Stimulated activated naive B cell treated with anti-CD40 and anti-IgM and Interleukin-4, amounts not matched to agents 10 μg/mL and 1 μg/mL and 100 μg/mL, for 72 hours (primary cell): ENCODE measurements at regions not wholly inside any gene's neighbourhood (a gene's known extent, or its start where the extent isn't known, plus 50 kb on each side); places are given as distances from the start of the nearest gene placed in this dataset.

Experiments
- ATAC-seq, 2 donors: fragments of 150-1000 bp; cut with Tn5 transposase; replicated peaks; 2 replicates each; pipeline ENCODE4 v1.10.0; 2021; ENCODE audit warnings: moderate library complexity in 1 of 2
- DNase-seq: peaks from one replicate; pipeline ENCODE4 v3.0.0; 2021
- H3K27ac Mint-ChIP-seq: one replicate; pipeline ENCODE4 v1.8.0; 2022; ENCODE audit warnings: mild to moderate bottlenecking, mixed read lengths
- H3K27me3 Mint-ChIP-seq, 2 donors: one replicate each; pipeline ENCODE4 v1.8.0; 2022; ENCODE audit warnings: mixed read lengths in 2 of 2
- H3K36me3 Mint-ChIP-seq, 2 donors: one replicate each; pipeline ENCODE4 v1.8.0; 2022; ENCODE audit warnings: mixed read lengths in 2 of 2, mild to moderate bottlenecking in 1 of 2
- H3K4me1 Mint-ChIP-seq, 2 donors: one replicate each; pipeline ENCODE4 v1.8.0; 2022; ENCODE audit warnings: mixed read lengths in 2 of 2, mild to moderate bottlenecking in 1 of 2
- H3K4me3 Mint-ChIP-seq, 2 donors: one replicate each; pipeline ENCODE4 v1.8.0; 2022; ENCODE audit warnings: mild to moderate bottlenecking in 2 of 2, mixed read lengths in 2 of 2, moderate library complexity in 1 of 2
- H3K9me3 Mint-ChIP-seq, 2 donors: one replicate each; pipeline ENCODE4 v1.8.0; 2022; ENCODE audit warnings: mixed read lengths in 2 of 2, mild to moderate bottlenecking in 1 of 2

DNA sequence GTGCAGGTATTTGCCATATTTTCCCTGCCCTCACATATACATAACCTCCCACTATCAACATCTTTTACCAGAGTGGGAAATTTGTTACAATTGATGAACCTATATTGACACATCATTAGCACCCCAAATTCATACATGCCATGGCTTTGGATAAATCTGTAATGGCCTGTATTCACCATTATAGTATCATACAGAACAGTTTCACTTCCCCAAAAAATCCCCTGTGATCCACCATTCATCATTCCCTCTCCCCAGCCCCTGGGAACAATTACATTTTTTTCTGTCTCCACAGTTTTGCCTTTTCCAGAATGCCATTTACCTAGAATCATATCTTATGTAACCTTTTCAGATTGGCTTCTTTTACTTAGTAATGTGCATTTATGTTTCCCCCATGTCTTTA is 494.5 kb downstream of the RNF144A start:
- Mint-ChIP-seq H3K4me1 (peaks cover 0 to 2% of the 10 kb centered on the region in 2 donors), H3K27me3 (peaks cover 5 to 6% of the 10 kb centered on the region in 2 donors), H3K4me3 (no peak overlapping the region), H3K36me3 (no peaks in the 10 kb centered on the region), H3K27ac (no peak overlapping the region), H3K9me3 (no peaks in the 10 kb centered on the region)
- no peak for ATAC-seq
- DNase-seq, result no peak

DNA sequence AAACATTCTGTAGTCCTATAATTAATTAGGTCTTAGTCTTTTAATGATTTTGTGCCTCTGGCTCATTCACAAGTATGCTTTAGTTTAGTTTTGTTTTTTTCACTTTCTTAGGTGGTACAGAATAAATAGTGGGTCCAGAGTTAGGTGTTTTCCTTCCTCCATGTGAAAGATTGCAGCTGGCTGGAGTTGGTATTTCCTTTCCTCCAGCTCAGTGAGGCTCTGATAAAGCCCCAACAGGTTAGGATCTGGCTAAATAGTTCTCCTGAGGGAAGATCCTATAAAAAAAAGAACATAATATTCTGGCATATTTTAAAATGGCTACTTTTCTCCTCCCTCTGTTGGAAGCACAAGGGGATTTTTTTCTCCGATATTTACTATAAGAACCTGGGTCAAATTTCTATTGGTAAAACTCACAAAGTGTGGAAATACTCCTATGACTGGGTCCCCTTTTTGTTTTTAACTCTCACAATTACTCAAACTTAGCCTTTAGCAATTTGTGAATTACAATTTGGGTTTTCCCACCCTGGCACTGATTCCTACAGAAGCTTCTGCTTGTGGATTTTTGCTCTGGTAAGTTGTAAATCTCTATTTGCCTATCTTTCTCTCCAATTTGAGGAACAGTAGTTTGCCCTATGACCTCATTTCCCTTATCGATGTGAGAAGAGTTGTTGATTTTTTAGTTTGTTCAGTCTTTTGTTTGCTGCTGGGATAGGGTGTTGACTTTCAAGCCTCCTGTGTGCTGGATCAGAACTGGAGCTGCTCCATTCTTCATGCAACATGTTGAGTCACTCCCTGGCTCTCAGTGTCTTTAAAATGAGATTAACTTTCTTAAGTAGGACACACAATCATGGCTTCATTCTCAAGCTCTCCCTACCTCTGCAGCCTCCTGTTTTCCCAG is 500.9 kb downstream of the RNF144A start:
- Mint-ChIP-seq H3K9me3 (peaks cover 0 to 2% of the 10 kb centered on the region in 2 donors), H3K4me3 (no peak overlapping the region), H3K36me3 (no peaks in the 10 kb centered on the region), H3K27ac (no peak overlapping the region), H3K4me1 (peaks cover 0 to 2% of the 10 kb centered on the region in 2 donors), H3K27me3 (peaks cover 11 to 18% of the 10 kb centered on the region in 2 donors)
- DNase-seq (no peak), ATAC-seq (no peak)

DNA sequence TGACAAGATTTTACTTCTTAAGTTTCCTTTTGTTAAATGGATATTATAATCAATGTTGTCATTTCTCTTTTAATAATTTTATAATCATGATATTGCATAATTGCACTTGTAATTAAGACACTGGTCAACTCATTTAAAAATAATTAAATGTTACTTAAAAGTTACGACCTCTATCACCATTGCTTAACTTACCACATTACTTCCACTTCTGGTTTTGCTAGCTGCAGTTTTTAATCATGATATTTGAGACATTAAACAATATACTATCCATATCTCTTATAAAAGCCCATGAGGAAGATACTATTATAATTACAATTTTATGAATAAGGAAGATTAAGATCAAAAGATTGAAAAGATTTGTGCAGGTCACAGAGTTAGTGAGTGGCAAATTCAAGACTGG is 502.0 kb downstream of the RNF144A start:
- Mint-ChIP-seq H3K4me3 (no peak overlapping the region), H3K27me3 (peaks cover 11 to 18% of the 10 kb centered on the region in 2 donors), H3K4me1 (peaks cover 0 to 2% of the 10 kb centered on the region in 2 donors), H3K36me3 (no peaks in the 10 kb centered on the region), H3K9me3 (peaks cover 0 to 2% of the 10 kb centered on the region in 2 donors), H3K27ac (no peak overlapping the region)
- DNase-seq (no peak), ATAC-seq (no peak)

DNA sequence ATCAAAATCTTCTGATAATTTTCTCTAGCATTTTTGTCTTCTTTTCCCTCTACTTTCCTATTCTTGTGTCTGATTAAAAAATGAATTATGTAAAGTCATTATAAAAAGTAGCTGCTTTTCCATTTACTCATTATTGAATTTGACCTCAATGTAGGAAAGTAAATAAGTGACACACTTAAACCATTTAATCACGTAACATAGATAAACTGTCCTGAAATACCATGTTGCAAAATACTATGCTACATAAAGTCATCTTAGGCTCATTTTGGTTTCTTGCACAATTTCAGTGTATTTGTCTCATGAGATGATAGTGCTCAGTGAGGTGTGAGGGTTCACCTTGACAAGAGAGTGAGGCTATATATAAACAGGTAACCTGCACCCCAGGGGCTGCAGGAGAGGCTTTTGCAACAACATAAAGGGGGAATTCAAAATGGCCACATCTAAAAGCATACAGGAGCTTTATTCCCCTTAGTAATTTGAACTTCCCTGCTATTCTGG is 502.7 kb downstream of the RNF144A start:
- Mint-ChIP-seq H3K9me3 (peaks cover 0 to 2% of the 10 kb centered on the region in 2 donors), H3K36me3 (no peaks in the 10 kb centered on the region), H3K4me1 (peaks cover 0 to 2% of the 10 kb centered on the region in 2 donors), H3K4me3 (no peak overlapping the region), H3K27ac (no peak overlapping the region), H3K27me3 (peaks cover 11 to 18% of the 10 kb centered on the region in 2 donors)
- DNase-seq (no peak), ATAC-seq (no peak)

DNA sequence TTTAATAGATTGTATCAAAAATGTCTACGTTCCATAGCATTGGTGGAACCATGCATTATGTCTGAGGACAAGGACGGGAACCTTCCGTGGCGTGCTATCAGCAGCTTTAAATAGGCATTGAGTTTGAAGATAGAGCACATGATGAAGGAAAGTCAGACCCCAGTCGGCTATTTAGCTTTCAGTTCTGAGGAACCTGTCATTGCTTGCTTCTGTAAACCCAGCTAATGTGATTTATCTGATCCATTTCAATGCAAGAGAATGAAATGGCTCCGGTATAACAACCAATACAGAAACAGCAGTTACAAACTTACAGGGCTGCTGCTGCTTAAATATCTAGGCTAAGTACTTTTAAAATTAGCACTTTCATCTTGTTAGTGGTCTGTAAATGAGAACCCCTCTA is 503.3 kb downstream of the RNF144A start:
- Mint-ChIP-seq H3K9me3 (peaks cover 0 to 2% of the 10 kb centered on the region in 2 donors), H3K36me3 (no peaks in the 10 kb centered on the region), H3K27ac (no peak overlapping the region), H3K27me3 (peaks cover 15 to 18% of the 10 kb centered on the region in 2 donors), H3K4me1 (peaks cover 0 to 2% of the 10 kb centered on the region in 2 donors), H3K4me3 (no peak overlapping the region)
- ATAC-seq, result no peak
- no peak for DNase-seq

DNA sequence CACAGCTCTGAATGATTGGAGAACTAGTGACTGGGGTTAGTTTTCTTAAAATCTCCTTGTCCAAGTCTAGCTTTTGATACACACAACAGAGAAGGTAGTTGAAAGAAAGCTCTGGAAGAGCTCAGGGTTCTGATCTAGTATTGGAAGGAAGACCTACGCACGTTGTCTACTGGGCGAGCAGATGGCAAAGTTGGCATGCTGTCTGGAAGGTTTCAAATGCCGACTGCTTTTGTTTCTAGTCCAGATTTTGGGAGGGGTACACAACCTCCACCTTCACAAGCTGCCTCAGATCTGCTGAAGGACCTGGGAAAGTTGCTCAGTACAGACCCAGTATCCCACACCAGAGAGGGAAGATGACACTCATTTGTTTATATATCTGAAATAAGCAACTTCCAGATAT is 507.3 kb downstream of the RNF144A start:
- DNase-seq (no peak), ATAC-seq (no peak)
- peaks cover 4 to 5% of the 10 kb centered on the region in 2 donors for H3K4me1 Mint-ChIP-seq
- H3K27ac Mint-ChIP-seq, result no peak overlapping the region
- peaks cover 35 to 39% of the 10 kb centered on the region in 2 donors for H3K27me3 Mint-ChIP-seq
- H3K4me3 Mint-ChIP-seq, result no peak overlapping the region
- no peaks in the 10 kb centered on the region for H3K36me3 Mint-ChIP-seq
- H3K9me3 Mint-ChIP-seq, result no peaks in the 10 kb centered on the region

DNA sequence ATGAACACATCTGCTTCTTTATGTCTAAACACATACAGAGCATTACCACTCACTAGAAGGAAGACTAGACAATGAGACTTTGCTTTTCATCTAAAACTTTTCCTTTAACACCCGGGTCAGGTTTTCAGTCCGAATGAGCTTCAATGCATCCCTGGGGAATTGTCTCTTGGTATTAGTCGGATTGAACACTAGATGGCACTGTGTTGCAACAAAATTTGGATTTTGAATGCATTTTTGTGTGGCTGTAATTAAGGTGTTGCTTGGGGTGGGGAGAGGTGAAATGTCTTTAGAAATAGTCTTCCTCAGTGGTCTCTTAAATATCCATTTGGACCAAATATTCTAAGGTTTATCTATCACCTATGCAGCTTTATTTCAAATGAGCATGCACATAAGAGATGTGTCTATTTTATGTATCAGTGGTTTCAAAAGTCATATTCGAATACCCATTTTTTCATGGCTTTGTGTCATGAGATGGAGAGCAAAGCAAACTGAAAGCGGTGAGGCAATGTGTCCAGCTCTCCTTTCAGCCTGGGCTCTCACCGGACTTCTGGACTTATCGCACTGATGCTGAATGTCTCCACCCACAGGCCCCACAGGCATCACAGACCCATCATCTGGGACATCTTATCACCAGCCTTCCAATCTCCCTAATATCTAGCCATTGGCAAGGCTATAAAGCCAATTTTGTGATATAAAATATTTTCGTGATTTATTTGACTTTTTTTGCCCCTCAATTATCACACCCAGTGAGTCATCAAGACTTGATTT is 510.3 kb downstream of the RNF144A start:
- DNase-seq (peak; percentile 34), ATAC-seq (peak in 1 of 2 donors; percentile 22)
- no peaks in the 10 kb centered on the region for H3K9me3 Mint-ChIP-seq
- no peak overlapping the region for H3K27ac Mint-ChIP-seq
- no peaks in the 10 kb centered on the region for H3K36me3 Mint-ChIP-seq
- peaks cover 15 to 16% of the 10 kb centered on the region in 2 donors for H3K4me1 Mint-ChIP-seq
- H3K4me3 Mint-ChIP-seq, result no peak overlapping the region
- peaks cover 48 to 50% of the 10 kb centered on the region in 2 donors for H3K27me3 Mint-ChIP-seq

DNA sequence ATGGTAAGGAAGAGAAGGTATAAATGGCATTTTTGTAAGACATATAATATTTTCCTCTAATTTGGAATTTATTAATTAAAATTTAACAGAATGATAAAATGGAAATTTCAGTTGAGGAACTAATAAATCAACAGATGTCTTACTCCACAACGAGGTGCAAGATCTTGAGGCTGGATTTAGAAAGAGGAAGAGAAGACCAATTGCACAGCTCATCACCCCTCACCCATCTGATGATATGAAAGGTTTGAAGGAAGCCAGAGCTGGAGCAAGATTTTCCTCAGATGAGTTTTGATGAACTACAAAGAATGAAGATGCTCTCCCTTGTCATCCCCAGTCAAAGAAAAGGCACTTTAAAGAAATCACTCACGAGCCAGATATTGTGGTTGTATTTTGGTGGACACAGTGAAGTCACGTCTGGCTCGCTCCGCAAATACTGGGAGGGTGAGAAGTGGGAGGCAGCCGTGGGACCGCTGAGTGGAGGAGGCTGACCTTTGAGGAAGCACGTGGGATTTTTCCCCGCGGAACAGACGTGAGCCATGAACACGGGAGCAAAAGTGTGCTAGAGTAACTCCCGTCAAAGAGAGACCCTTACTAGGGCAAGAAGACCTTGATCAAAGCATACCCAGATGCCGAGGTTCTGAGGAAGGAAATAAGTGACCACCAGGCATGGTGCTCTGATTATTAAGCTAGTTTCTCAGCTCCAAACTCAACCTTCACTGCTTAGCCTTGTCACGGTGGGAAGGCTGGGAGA is 511.4 kb downstream of the RNF144A start:
- Mint-ChIP-seq H3K4me3 (no peak overlapping the region), H3K27ac (no peak overlapping the region), H3K27me3 (peaks cover 49 to 52% of the 10 kb centered on the region in 2 donors), H3K36me3 (no peaks in the 10 kb centered on the region), H3K9me3 (peaks cover 0 to 2% of the 10 kb centered on the region in 2 donors), H3K4me1 (peaks cover 15 to 16% of the 10 kb centered on the region in 2 donors)
- DNase-seq (no peak), ATAC-seq (no peak)

DNA sequence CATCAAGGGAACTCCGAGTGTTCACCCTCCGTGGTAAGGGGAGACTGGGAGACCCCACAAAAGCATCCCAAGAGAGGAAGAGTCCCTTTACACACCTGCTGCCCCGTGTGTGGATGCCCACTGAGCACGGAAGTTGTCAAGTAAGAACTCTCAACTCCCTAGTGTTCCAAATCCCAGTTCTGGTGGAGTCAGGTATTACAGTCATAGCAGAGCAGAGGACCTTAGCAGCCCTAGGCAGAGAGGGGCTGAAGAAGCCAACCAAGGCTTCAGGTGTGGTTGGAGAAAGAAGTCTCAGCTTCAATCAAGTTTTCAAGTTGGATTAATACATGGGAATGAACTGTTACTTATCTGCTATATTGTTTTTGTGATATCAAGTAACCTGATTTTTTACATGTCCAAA is 512.5 kb downstream of the RNF144A start:
- peaks cover 0 to 2% of the 10 kb centered on the region in 2 donors for H3K9me3 Mint-ChIP-seq
- peaks cover 15 to 16% of the 10 kb centered on the region in 2 donors for H3K4me1 Mint-ChIP-seq
- no peaks in the 10 kb centered on the region for H3K36me3 Mint-ChIP-seq
- H3K4me3 Mint-ChIP-seq, result no peak overlapping the region
- H3K27me3 Mint-ChIP-seq, result peaks cover 53 to 58% of the 10 kb centered on the region in 2 donors
- no peak overlapping the region for H3K27ac Mint-ChIP-seq
- DNase-seq, result no peak
- no peak for ATAC-seq

DNA sequence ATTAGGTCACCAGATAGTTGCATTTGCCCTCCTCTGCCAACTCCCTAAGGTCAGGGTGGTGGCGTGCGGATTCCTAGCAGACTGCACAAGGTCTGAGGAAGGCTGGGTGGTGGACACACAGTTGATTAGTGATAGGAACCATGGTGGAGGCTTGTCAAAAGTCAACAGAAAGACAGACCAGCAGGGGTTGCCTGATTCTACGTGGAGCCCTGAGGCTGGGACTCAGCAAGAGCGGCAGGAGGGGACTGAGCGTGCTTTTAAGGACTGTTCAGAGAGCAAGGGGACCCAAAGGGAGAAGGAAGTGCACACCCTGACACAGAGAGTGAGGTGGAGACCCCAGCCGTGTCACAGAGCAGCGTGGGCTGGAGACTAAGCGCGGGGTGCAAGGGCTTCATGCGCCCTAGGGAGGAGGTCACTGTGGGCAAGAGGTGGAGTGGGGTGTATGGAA is 513.2 kb downstream of the RNF144A start:
- Mint-ChIP-seq H3K4me3 (peak overlapping the region; percentile 55 to 83), H3K4me1 (peaks cover 15 to 16% of the 10 kb centered on the region in 2 donors), H3K27ac (no peak overlapping the region), H3K27me3 (peaks cover 49 to 59% of the 10 kb centered on the region in 2 donors), H3K36me3 (no peaks in the 10 kb centered on the region), H3K9me3 (peaks cover 0 to 2% of the 10 kb centered on the region in 2 donors)
- DNase-seq, result no peak
- peak in 1 of 2 donors; percentile 29 for ATAC-seq

DNA sequence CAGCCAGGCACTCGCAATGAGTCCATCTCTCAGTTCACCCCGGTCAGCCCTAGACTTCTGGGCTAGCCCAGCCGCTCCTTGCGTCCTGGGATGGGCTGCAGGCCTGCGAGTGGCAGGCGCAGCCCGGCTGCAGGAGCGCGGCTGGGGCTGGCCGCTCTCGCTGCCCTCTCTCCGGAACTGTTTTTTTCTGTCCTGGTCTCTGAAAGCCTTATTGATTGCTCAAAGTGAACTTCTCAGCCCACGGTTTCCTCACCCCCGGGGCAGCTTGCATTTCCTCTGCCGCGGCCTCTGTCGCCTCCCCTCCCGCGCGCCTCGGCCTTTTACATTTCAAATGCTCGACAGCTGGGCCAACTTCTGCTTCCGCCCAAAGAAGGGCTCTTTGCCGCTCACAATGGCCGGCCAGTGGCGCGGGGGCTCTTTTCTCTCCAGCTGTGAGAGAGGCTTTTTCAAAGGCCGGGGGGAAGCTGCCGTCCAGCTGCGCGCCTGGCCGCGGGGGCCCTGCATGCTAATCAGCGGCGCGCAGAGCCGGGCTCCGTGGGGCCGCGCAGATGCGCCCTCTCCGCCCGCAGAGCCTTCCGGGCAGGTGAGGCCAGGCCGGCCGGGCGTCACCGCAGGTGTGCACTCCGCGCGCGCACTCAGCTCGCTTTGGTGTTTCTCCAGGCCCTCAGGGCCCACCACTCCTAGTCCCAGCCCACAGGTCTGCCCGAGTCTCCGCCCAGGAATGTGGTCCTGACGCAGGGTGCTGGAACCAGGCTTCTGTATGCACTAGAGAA is 513.8 kb downstream of the RNF144A start:
- Mint-ChIP-seq H3K27me3 (peaks cover 47 to 59% of the 10 kb centered on the region in 2 donors), H3K4me1 (peaks cover 15 to 16% of the 10 kb centered on the region in 2 donors), H3K36me3 (no peaks in the 10 kb centered on the region), H3K4me3 (peak overlapping the region; percentile 55 to 83), H3K9me3 (peaks cover 0 to 2% of the 10 kb centered on the region in 2 donors), H3K27ac (peak overlapping the region; percentile 68)
- DNase-seq (peak; percentile 61), ATAC-seq (peak; percentile 78 to 88)

DNA sequence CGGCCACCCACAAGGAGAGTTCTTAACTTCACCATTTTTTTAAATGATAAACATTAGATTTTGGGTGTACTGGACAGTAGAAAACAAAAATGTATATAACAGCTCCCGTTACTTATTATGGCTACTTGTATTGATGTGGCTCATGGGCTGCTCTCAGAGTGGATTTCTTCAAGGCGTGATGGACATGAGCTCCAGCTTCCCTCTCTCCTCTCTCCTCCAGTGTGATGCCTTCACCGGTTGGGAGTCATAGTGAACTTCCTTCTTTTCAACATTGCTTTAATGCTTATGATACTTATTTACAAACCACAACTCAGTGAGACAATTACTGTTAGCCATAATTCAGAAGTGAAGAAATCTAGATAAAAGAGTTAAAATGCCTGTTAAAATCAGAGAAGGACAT is 515.2 kb downstream of the RNF144A start:
- DNase-seq (no peak), ATAC-seq (no peak)
- peaks cover 0 to 2% of the 10 kb centered on the region in 2 donors for H3K9me3 Mint-ChIP-seq
- peaks cover 15 to 16% of the 10 kb centered on the region in 2 donors for H3K4me1 Mint-ChIP-seq
- peaks cover 40 to 54% of the 10 kb centered on the region in 2 donors for H3K27me3 Mint-ChIP-seq
- H3K36me3 Mint-ChIP-seq, result no peaks in the 10 kb centered on the region
- H3K27ac Mint-ChIP-seq, result no peak overlapping the region
- H3K4me3 Mint-ChIP-seq, result no peak overlapping the region
